Mucosa of descending colon (tissue), 3 donors: ENCODE measurements at regions not wholly inside any gene's neighbourhood (a gene's known extent, or its start where the extent isn't known, plus 50 kb on each side); places are given as distances from the start of the nearest gene placed in this dataset.

Experiments
- ATAC-seq: fragments of 200-7000 bp; cut with Tn5 transposase; one replicate; pipeline ENCODE4 v1.9.1; 2020; ENCODE audit warnings: mild to moderate bottlenecking, moderate library complexity
- DNase-seq, 3 donors: peaks; one replicate each; pipeline ENCODE4 v3.0.0-alpha.2; 2020
- H3K36me3 ChIP-seq: fragments of 200-600 bp; one replicate; pipeline ENCODE4 v1.8.0; 2021; ENCODE audit warnings: low read depth, mild to moderate bottlenecking
- H3K4me1 ChIP-seq: fragments of 200-600 bp; one replicate; pipeline ENCODE4 v1.8.0; 2021; ENCODE audit warnings: low read depth, mild to moderate bottlenecking
- H3K4me3 ChIP-seq: fragments of 200-600 bp; one replicate; pipeline ENCODE4 v1.8.0; 2021; ENCODE audit warnings: mild to moderate bottlenecking
- H3K9me3 ChIP-seq: fragments of 200-600 bp; one replicate; pipeline ENCODE4 v1.8.0; 2021; ENCODE audit warnings: mild to moderate bottlenecking
- intact Hi-C, 2 donors: fragments of 100-400 bp; cut with DNase I in 1 of 2; cut with micrococcal nuclease in 1 of 2; formaldehyde crosslinking; loops; one replicate each; pipeline versions ENCODE4 v1.11.0 to v1.11.1; 2022; cut with DNase I, micrococcal nuclease
- TF ChIP-seq, protein P1 (sequence below): fragments of 200-600 bp; IDR thresholded peaks from one replicate; pipeline ENCODE4 v1.8.0; 2022; ENCODE audit warnings: antibody characterized with exemption, mild to moderate bottlenecking
- donor health status: DM: no; HTN: no; CAD: no; lungs with moderate emphysema.
- donor health status: DM: no; HTN: no; CAD: no.
- donor health status: DM: no; HTN: yes; CAD: no.

DNA sequence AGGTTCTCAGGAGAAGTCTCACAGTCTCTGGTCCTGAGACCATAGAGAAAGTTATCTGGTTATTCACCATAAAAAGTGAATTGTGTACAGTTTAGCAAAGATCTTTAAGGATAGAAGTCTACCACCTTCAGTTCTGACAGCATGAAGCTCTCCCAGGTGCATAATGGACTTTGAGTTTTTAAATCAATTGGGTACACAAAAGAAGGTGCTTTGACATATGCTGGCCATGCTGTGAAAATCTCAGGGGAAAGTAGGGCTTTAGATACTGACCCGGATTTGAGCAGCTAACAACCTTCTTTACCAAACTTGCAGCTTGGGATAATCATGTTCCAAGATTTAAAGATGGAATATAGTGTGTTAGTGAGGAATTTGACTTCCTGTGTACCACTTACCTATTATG lies 264.2 kb downstream of the ZSWIM6 start:
- no peaks in the 10 kb centered on the region for H3K4me1 ChIP-seq
- no peak overlapping the region for H3K4me3 ChIP-seq
- ATAC-seq (no peak), DNase-seq (no peak)
- H3K9me3 ChIP-seq, result no peaks in the 10 kb centered on the region
- intact Hi-C loops, result loop anchor here in 1 of 2 donors (5.0 kb wide), 1 partner anchor 504 kb away; no protein-coding TSS in a partner anchor
- no peaks in the 10 kb centered on the region for H3K36me3 ChIP-seq
- TF ChIP-seq, protein P1, sequence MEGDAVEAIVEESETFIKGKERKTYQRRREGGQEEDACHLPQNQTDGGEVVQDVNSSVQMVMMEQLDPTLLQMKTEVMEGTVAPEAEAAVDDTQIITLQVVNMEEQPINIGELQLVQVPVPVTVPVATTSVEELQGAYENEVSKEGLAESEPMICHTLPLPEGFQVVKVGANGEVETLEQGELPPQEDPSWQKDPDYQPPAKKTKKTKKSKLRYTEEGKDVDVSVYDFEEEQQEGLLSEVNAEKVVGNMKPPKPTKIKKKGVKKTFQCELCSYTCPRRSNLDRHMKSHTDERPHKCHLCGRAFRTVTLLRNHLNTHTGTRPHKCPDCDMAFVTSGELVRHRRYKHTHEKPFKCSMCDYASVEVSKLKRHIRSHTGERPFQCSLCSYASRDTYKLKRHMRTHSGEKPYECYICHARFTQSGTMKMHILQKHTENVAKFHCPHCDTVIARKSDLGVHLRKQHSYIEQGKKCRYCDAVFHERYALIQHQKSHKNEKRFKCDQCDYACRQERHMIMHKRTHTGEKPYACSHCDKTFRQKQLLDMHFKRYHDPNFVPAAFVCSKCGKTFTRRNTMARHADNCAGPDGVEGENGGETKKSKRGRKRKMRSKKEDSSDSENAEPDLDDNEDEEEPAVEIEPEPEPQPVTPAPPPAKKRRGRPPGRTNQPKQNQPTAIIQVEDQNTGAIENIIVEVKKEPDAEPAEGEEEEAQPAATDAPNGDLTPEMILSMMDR, result no peak

DNA sequence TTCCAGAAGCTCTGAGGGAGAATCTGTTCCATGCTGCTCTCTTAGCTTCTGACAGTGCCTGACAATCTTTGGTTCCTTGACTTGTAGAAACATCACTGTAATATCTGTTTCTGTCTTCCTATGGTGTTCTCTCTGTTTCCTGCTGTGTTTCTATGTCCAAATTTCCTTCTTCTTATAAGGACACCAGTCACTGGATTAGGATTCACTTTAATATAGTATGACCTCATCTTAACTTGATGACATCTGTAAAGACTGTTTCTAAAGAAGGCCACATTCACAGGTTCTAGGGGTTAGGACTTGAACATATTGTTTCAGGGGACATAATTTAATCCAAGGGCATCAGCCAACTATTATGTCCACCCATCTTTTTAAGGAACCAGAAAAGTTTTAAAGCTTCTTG lies 265.6 kb downstream of the ZSWIM6 start:
- ATAC-seq, result no peak
- TF ChIP-seq, protein P1, result no peak

DNA sequence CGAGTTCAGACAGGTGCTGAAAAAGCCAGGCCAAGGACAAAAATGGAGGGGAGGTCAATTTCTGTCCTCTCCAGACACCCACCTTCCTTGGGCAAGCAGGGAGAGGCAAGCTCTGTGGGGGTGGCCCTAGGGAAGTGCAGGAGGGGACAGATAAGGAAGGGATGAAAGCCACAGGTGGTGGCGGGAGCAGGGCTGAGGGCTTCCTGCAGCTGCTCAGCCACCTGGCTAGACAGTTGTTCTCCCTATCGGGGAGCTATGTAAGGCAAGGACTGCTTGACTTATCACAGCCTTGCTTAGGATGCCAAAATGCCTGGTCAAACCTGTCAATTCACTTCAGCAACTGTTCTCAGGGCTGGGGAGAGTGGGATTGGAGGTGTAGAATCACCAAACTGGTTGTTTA lies 266.1 kb downstream of the ZSWIM6 start:
- H3K9me3 ChIP-seq, result no peaks in the 10 kb centered on the region
- TF ChIP-seq, protein P1, result no peak
- intact Hi-C loops, result loop anchor here in 1 of 2 donors (5.0 kb wide), 1 partner anchor 506 kb away; no protein-coding TSS in a partner anchor
- H3K4me3 ChIP-seq, result no peak overlapping the region
- ATAC-seq (peak; percentile 36), DNase-seq (no peak)
- no peaks in the 10 kb centered on the region for H3K4me1 ChIP-seq
- no peaks in the 10 kb centered on the region for H3K36me3 ChIP-seq

More for the DNA sequence above, 265.6 kb downstream of the ZSWIM6 start:
- Histone ChIP-seq H3K9me3 (no peaks in the 10 kb centered on the region), H3K36me3 (no peaks in the 10 kb centered on the region), H3K4me1 (no peaks in the 10 kb centered on the region), H3K4me3 (no peak overlapping the region)
- DNase-seq, result no peak
- intact Hi-C loops, result loop anchor here in 1 of 2 donors (5.0 kb wide), 1 partner anchor 505 kb away; no protein-coding TSS in a partner anchor

DNA sequence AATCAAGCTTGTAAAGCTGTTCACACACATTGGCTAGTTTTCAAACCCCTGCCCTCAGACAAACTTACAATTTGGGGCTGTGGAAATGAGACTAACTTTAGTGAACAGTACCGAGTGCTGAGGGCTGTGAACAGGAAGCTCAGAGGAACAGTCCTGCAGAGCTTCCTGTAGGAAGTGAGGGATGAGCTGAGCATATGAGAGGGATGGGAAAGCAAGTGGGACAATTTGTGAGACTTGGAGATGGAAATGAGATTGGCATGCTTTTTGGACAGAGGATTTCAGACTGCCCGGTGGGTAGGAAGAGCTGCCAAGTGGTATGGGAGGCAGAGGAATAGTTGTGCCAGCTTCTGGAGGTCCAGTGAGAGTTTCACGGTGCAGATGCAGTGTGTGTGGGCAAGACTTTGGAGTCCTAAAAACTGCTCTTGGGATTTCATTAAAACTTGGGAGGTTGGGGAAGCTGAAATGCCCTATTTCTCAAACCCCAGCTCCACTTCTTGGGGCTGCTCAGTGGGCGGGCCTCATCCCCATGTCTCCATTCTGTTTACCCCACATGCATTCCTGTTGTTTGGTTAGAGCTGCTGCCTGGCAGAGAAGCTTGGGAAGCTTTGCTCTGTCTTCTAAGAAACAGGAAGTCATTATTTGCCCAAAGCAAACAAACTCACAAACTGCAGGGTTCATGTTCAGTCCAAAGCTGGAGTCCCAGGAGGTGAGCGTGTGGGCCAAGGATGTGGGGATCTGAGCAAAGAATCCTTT lies 267.5 kb downstream of the ZSWIM6 start:
- no peak overlapping the region for H3K4me3 ChIP-seq
- no peaks in the 10 kb centered on the region for H3K9me3 ChIP-seq
- intact Hi-C loops, result loop anchor here in 1 of 2 donors (5.0 kb wide), 1 partner anchor 507 kb away; no protein-coding TSS in a partner anchor
- ATAC-seq (peak; percentile 69), DNase-seq (peak in 1 of 3 donors; percentile 13)
- TF ChIP-seq, protein P1, result no peak
- no peaks in the 10 kb centered on the region for H3K4me1 ChIP-seq
- no peaks in the 10 kb centered on the region for H3K36me3 ChIP-seq

DNA sequence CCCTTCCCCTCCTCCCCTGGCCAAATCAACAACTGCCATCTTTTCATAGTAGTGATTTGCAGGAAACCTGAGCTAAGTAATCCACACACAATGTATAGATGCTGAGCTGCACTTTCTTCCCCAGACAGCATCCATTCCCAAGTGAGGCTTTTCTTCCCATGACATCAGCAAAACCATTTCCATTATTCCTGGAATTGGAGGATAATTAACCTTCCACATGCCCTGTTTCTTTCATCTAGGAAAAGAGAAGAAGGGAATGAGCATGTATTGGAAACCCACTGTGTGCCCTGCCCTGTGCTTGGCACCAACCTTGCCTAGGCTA lies 268.0 kb downstream of the ZSWIM6 start:
- H3K4me1 ChIP-seq, result no peaks in the 10 kb centered on the region
- no peak overlapping the region for H3K4me3 ChIP-seq
- H3K36me3 ChIP-seq, result no peaks in the 10 kb centered on the region
- ATAC-seq (no peak), DNase-seq (no peak)
- H3K9me3 ChIP-seq, result no peaks in the 10 kb centered on the region
- TF ChIP-seq, protein P1, result no peak
- intact Hi-C loops, result no loop called here
